Spleen (tissue), 7 donors: ENCODE measurements at regions not wholly inside any gene's neighbourhood (a gene's known extent, or its start where the extent isn't known, plus 50 kb on each side); places are given as distances from the start of the nearest gene placed in this dataset.

Experiments used
- POLR2A ChIP-seq, 3 donors: fragments of 450-650 bp; IDR thresholded peaks; one replicate each; pipeline ENCODE4 v1.5.1; 2017; ENCODE audit warnings: antibody characterized with exemption in 3 of 3, mild to moderate bottlenecking in 1 of 3
- TF ChIP-seq, protein P1 (sequence below), 11 experiments: fragments of 200-600 bp in 7 of 11; fragments of 450-650 bp in 4 of 11; sonication (generic) in 4 of 11; IDR thresholded peaks in 8 of 11; conservative IDR thresholded peaks in 3 of 11; 1 replicate in 7 of 11; 2 replicates in 4 of 11; pipeline versions ENCODE4 v1.4.0 to v1.8.0; 2016 to 2021; ENCODE audit warnings: antibody characterized with exemption in 11 of 11, inconsistent platforms in 4 of 11, mild to moderate bottlenecking in 1 of 11
- donor health status: DM: no; HTN: no; CAD: no; lungs with moderate emphysema.
- donor health status: DM: no; HTN: no; CAD: no.
- donor health status: DM: no; HTN: no; CAD: no.

DNA sequence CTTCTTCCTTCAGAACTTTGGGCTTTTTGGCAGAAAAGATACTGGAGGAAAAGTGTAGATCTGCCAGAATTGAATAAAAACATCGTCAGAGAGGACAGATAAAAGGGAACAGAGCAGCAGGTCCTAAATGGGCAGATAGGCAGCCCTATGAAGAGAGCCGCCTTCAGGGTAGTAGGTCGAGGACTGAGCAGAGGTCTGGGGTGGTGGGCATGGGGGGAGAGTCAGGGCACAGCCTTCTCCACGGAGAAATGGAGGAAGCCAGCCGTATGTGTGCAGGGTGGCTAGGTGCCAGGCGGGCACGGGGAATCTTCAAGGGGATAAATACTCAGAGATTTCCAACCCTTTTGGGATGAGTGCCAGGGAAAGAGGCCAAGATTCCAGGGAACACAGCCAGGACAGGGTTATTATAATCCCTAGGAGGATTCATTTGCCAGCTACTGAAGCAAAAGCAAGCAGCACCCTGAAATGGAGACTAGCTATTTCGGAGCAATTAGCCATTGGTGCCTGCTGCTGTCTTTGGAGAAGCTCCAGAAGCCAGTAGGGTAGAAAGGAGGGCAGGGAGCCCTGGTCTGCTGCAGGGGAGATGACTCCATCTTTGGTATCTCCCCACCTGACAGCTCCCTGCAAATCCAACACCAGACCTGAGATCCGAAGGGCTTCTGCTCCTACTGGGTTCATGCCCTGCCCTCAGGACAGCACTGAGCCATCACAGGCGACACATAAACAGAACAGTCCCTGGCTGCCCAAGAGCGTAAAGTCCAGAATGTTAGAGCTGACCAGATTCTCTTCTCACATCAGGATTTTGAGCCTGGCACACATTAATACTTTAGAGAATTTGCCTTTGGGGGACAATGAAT, 174.5 kb upstream of the NTM start:
- TF ChIP-seq POLR2A (IDR thresholded peaks at IDR 0.05), result no peak
- TF ChIP-seq, protein P1, sequence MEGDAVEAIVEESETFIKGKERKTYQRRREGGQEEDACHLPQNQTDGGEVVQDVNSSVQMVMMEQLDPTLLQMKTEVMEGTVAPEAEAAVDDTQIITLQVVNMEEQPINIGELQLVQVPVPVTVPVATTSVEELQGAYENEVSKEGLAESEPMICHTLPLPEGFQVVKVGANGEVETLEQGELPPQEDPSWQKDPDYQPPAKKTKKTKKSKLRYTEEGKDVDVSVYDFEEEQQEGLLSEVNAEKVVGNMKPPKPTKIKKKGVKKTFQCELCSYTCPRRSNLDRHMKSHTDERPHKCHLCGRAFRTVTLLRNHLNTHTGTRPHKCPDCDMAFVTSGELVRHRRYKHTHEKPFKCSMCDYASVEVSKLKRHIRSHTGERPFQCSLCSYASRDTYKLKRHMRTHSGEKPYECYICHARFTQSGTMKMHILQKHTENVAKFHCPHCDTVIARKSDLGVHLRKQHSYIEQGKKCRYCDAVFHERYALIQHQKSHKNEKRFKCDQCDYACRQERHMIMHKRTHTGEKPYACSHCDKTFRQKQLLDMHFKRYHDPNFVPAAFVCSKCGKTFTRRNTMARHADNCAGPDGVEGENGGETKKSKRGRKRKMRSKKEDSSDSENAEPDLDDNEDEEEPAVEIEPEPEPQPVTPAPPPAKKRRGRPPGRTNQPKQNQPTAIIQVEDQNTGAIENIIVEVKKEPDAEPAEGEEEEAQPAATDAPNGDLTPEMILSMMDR (IDR thresholded peaks at IDR 0.05 in 8 of 11, conservative IDR thresholded peaks at IDR 0.05 in 3 of 11), result no peak
